GM18909 (cell line): ENCODE measurements at regions not wholly inside any gene's neighbourhood (a gene's known extent, or its start where the extent isn't known, plus 50 kb on each side); places are given as distances from the start of the nearest gene placed in this dataset.
"Not testable (repeated sequence)": the region's sequence is repeated elsewhere in the genome, so short reads cannot be mapped to it uniquely, and the experiment has no call there.

Experiments
- ATAC-seq: cut with Tn5 transposase; IDR thresholded peaks from one replicate; pipeline ENCODE4 v1.9.1; 2021; ENCODE audit warnings: mild to moderate bottlenecking; ENCODE audit not compliant: unreplicated experiment, poor library complexity

GRCh38 chr16:29126616-29127015, 141.8 kb downstream of the LAT start:
- no peak for ATAC-seq

GRCh38 chr16:29126057-29126494, 141.2 kb downstream of the LAT start:
- no peak for ATAC-seq

- no peak for ATAC-seq
These were observed 140.0 kb downstream of the LAT start for GRCh38 chr16:29124828-29125227.

GRCh38 chr16:29124162-29124561, 139.3 kb downstream of the LAT start:
- ATAC-seq: not testable (repeated sequence)

GRCh38 chr16:29120680-29121079, 135.8 kb downstream of the LAT start:
- not testable (repeated sequence) for ATAC-seq

GRCh38 chr16:29118301-29118957, 133.6 kb downstream of the LAT start:
- ATAC-seq: not testable (repeated sequence)

GRCh38 chr16:29117631-29118030, 132.8 kb downstream of the LAT start:
- ATAC-seq: no peak

- no peak for ATAC-seq
These were observed 132.1 kb downstream of the LAT start for GRCh38 chr16:29116980-29117379.

GRCh38 chr16:29116207-29116606, 131.4 kb downstream of the LAT start:
- ATAC-seq: not testable (repeated sequence)

- ATAC-seq: not testable (repeated sequence)
These were observed 130.9 kb downstream of the LAT start for GRCh38 chr16:29115802-29116141.

- ATAC-seq: not testable (repeated sequence)
These were observed 130.3 kb downstream of the LAT start for GRCh38 chr16:29114989-29115801.

GRCh38 chr16:29114574-29114973, 129.7 kb downstream of the LAT start:
- no peak for ATAC-seq

- ATAC-seq: not testable (repeated sequence)
These were observed 128.6 kb downstream of the LAT start for GRCh38 chr16:29113446-29113845.

- ATAC-seq: no peak
These were observed 128.0 kb downstream of the LAT start for GRCh38 chr16:29112755-29113347.

GRCh38 chr16:29111901-29112680, 127.2 kb downstream of the LAT start:
- not testable (repeated sequence) for ATAC-seq

GRCh38 chr16:29111421-29111820, 126.6 kb downstream of the LAT start:
- ATAC-seq: no peak

GRCh38 chr16:29108625-29109169, 123.8 kb downstream of the LAT start:
- ATAC-seq: not testable (repeated sequence)

GRCh38 chr16:29107299-29107698, 122.4 kb downstream of the LAT start:
- no peak for ATAC-seq

- ATAC-seq: not testable (repeated sequence)
These were observed 121.5 kb downstream of the LAT start for GRCh38 chr16:29106259-29106908.

GRCh38 chr16:29104600-29104999, 119.7 kb downstream of the LAT start:
- ATAC-seq: not testable (repeated sequence)
